Ishikawa (cell line): ENCODE measurements at regions not wholly inside any gene's neighbourhood (a gene's known extent, or its start where the extent isn't known, plus 50 kb on each side); places are given as distances from the start of the nearest gene placed in this dataset.

Experiments
- CEBPB ChIP-seq: IDR thresholded peaks from 2 replicates; pipeline ENCODE4 v1.6.1; 2012
- CREB1 ChIP-seq: IDR thresholded peaks from 2 replicates; pipeline ENCODE4 v1.6.1; 2012; ENCODE audit warnings: low read depth
- EGR1 ChIP-seq: IDR thresholded peaks from 2 replicates; pipeline ENCODE4 v1.6.1; 2012
- EP300 ChIP-seq: IDR thresholded peaks from 2 replicates; pipeline ENCODE4 v1.6.1; 2012; ENCODE audit warnings: borderline replicate concordance
- FOXM1 ChIP-seq: IDR thresholded peaks from 2 replicates; pipeline ENCODE4 v1.6.1; 2012; ENCODE audit warnings: low read depth, borderline replicate concordance
- NFIC ChIP-seq: IDR thresholded peaks from 2 replicates; pipeline ENCODE4 v1.6.1; 2012
- RAD21 ChIP-seq: IDR thresholded peaks from 2 replicates; pipeline ENCODE4 v1.6.1; 2012; ENCODE audit warnings: low read depth
- TAF1 ChIP-seq: IDR thresholded peaks from 2 replicates; pipeline ENCODE4 v1.6.1; 2012; ENCODE audit warnings: low read depth, mild to moderate bottlenecking
- TCF12 ChIP-seq: IDR thresholded peaks from 2 replicates; pipeline ENCODE4 v1.6.1; 2012; ENCODE audit warnings: low read depth
- TEAD4 ChIP-seq: IDR thresholded peaks from 2 replicates; pipeline ENCODE4 v1.6.1; 2012
- USF1 ChIP-seq: IDR thresholded peaks from 2 replicates; pipeline ENCODE4 v1.6.1; 2012
- YY1 ChIP-seq: IDR thresholded peaks from 2 replicates; pipeline ENCODE4 v1.6.1; 2012; ENCODE audit warnings: low read depth
- ZBTB7A ChIP-seq: IDR thresholded peaks from 2 replicates; pipeline ENCODE4 v1.6.1; 2012; ENCODE audit warnings: low read depth
- TF ChIP-seq, protein P1 (sequence below): IDR thresholded peaks from 2 replicates; pipeline ENCODE4 v1.6.1; 2012
- TF ChIP-seq, protein P2 (sequence below): IDR thresholded peaks from 2 replicates; pipeline ENCODE4 v1.6.1; 2012; ENCODE audit warnings: low read depth, mild to moderate bottlenecking

- TF ChIP-seq NFIC (no peak), ZBTB7A (no peak), EP300 (no peak), EGR1 (no peak), TEAD4 (no peak), CREB1 (no peak), YY1 (no peak), USF1 (no peak)
- TF ChIP-seq, protein P1, sequence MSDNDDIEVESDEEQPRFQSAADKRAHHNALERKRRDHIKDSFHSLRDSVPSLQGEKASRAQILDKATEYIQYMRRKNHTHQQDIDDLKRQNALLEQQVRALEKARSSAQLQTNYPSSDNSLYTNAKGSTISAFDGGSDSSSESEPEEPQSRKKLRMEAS = no peak
Measured at GRCh38 chr22:48138855-48139254, 1376.4 kb downstream of the TBC1D22A start.

- no peak for TF ChIP-seq RAD21
- no peak for TF ChIP-seq USF1
- TF ChIP-seq, protein P2, sequence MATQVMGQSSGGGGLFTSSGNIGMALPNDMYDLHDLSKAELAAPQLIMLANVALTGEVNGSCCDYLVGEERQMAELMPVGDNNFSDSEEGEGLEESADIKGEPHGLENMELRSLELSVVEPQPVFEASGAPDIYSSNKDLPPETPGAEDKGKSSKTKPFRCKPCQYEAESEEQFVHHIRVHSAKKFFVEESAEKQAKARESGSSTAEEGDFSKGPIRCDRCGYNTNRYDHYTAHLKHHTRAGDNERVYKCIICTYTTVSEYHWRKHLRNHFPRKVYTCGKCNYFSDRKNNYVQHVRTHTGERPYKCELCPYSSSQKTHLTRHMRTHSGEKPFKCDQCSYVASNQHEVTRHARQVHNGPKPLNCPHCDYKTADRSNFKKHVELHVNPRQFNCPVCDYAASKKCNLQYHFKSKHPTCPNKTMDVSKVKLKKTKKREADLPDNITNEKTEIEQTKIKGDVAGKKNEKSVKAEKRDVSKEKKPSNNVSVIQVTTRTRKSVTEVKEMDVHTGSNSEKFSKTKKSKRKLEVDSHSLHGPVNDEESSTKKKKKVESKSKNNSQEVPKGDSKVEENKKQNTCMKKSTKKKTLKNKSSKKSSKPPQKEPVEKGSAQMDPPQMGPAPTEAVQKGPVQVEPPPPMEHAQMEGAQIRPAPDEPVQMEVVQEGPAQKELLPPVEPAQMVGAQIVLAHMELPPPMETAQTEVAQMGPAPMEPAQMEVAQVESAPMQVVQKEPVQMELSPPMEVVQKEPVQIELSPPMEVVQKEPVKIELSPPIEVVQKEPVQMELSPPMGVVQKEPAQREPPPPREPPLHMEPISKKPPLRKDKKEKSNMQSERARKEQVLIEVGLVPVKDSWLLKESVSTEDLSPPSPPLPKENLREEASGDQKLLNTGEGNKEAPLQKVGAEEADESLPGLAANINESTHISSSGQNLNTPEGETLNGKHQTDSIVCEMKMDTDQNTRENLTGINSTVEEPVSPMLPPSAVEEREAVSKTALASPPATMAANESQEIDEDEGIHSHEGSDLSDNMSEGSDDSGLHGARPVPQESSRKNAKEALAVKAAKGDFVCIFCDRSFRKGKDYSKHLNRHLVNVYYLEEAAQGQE = no peak
- no peak for TF ChIP-seq TCF12
- TF ChIP-seq, protein P1 = no peak
- TF ChIP-seq ZBTB7A = no peak
- no peak for TF ChIP-seq CEBPB
- TF ChIP-seq TEAD4 = no peak
- TF ChIP-seq EGR1 = no peak
- TF ChIP-seq YY1 = no peak
- no peak for TF ChIP-seq CREB1
- no peak for TF ChIP-seq TAF1
- TF ChIP-seq NFIC = no peak
- TF ChIP-seq FOXM1 = no peak
- no peak for TF ChIP-seq EP300
Measured at GRCh38 chr22:48138427-48138826, 1376.0 kb downstream of the TBC1D22A start.

- no peak for TF ChIP-seq TAF1
- TF ChIP-seq RAD21 = no peak
- no peak for TF ChIP-seq FOXM1
Measured at GRCh38 chr22:48137640-48138039, 1375.2 kb downstream of the TBC1D22A start.

GRCh38 chr22:48135592-48135991, 1373.1 kb downstream of the TBC1D22A start:
- no peak for TF ChIP-seq CREB1
- TF ChIP-seq TCF12 = no peak
- no peak for TF ChIP-seq CEBPB
- TF ChIP-seq TEAD4 = no peak
- TF ChIP-seq FOXM1 = no peak
- no peak for TF ChIP-seq RAD21
- TF ChIP-seq TAF1 = no peak
- no peak for TF ChIP-seq NFIC
- TF ChIP-seq, protein P2 = no peak
- no peak for TF ChIP-seq EP300
- TF ChIP-seq ZBTB7A = no peak
- TF ChIP-seq USF1 = no peak
- no peak for TF ChIP-seq YY1
- TF ChIP-seq, protein P1 = no peak
- no peak for TF ChIP-seq EGR1

GRCh38 chr22:48125416-48125815, 1363.0 kb downstream of the TBC1D22A start:
- TF ChIP-seq EGR1 = no peak
- TF ChIP-seq TEAD4 = no peak
- TF ChIP-seq RAD21 = no peak
- TF ChIP-seq USF1 = no peak
- TF ChIP-seq NFIC = no peak
- TF ChIP-seq, protein P2 = no peak
- TF ChIP-seq, protein P1 = no peak
- TF ChIP-seq YY1 = no peak
- TF ChIP-seq TCF12 = no peak
